HG03378 (cell line): ENCODE measurements at regions not wholly inside any gene's neighbourhood (a gene's known extent, or its start where the extent isn't known, plus 50 kb on each side); places are given as distances from the start of the nearest gene placed in this dataset.

Experiments used
- ATAC-seq: cut with Tn5 transposase; IDR thresholded peaks from one replicate; pipeline ENCODE4 v1.9.1; 2021; ENCODE audit warnings: mild to moderate bottlenecking, moderate library complexity; ENCODE audit not compliant: unreplicated experiment

DNA sequence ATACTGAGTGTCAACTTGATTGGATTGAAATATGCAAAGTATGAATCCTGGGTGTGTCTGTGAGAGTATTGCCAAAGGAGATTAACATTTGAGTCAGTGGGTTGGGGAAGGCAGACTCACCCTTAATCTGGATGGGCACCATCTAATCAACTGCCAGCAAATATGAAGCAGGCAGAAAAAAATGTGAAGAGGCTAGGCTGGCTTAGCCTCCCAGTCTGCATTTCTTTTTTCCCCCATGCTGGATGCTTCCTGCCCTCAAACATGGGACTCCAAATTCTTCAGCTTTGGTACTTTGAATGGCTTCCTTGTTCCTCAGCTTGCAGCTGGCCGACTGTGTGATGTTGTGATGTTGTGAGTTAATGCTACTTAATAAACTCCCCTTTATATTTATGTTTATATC lies 577.4 kb downstream of the CPS1 start:
- ATAC-seq = no peak

DNA sequence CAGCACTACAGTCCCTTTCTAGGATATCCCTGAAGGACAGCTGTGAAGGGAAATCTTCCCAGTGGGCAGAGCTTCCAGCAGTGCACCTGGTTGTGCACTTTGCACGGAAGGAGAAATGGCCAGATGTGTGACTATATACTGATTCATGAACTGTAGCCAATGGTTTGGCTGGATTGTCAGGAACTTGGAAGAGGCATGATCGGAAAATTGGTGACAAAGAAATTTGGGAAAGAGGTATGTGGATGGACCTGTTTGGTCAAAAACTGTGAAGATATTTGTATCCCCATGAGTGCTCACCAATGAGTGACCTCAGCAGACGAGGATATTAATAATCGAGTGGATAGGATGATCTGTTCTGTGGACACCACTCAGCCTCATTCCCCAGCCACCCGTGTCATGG lies 582.2 kb downstream of the CPS1 start:
- ATAC-seq = no peak

DNA sequence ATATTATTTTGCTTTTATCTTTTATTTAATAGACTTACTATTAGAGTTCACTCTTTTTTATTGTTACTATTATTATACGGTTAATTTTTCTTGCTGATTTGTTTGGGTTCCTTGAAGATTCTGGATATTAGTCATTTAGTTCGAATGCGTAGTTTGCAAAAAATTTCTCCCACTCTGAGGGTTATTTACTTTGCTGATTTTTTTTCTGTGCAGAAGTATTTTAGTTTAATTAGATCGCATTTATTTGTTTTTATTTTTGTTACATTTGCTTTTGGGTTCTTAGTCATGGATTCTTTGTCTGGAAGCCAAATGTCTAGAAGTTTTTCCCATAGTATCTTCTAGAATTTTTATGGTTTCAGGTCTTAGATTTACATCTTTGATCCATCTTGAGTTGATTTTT lies 585.2 kb downstream of the CPS1 start:
- ATAC-seq = no peak

GRCh38 chr2:211144078-211144477 lies 587.7 kb downstream of the CPS1 start:
- ATAC-seq = no peak

GRCh38 chr2:211144974-211145665 lies 588.7 kb downstream of the CPS1 start:
- ATAC-seq = no peak

GRCh38 chr2:211149731-211150130 lies 593.3 kb downstream of the CPS1 start:
- ATAC-seq = no peak

- no peak for ATAC-seq
These were observed 600.8 kb downstream of the CPS1 start for GRCh38 chr2:211157211-211157610.

GRCh38 chr2:211157856-211158463 lies 601.6 kb downstream of the CPS1 start:
- peak; percentile 99 for ATAC-seq

DNA sequence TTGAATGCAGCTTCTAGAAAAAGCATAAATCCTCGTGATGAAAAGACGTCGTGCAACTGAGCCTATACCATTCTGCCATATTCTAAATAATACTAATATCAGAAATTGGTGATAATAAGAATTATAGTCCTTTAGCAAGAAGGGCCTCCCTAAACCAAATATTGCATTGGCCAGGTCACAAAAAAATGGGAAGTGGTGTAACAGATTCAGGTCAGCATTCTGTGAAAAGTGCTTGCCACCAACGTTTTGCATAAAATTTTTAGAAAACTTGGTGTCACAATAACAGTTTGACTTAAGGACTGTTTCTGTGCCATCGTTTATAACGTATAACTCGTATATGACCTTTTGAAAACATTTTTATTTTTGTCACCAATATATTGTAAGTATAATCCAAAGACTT lies 603.6 kb downstream of the CPS1 start:
- ATAC-seq = no peak

DNA sequence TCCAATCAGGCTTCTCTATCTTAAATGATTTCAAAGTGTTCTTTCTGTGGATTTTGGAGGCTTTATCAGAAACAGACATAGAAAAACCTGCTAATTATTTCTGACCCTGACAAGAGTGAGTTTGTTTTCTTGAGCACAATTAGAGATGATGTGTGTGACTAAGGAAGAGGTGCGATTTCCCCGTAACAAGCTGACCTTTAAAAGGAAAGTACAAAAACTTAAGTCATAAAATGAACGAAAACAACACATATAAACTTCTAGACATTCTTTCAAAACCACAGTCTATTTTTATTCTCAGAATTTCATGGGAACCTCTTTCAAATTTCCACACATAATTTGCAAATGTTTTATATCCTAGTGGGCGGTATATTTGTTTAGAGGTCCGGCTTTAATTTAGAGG lies 604.8 kb downstream of the CPS1 start:
- no peak for ATAC-seq

DNA sequence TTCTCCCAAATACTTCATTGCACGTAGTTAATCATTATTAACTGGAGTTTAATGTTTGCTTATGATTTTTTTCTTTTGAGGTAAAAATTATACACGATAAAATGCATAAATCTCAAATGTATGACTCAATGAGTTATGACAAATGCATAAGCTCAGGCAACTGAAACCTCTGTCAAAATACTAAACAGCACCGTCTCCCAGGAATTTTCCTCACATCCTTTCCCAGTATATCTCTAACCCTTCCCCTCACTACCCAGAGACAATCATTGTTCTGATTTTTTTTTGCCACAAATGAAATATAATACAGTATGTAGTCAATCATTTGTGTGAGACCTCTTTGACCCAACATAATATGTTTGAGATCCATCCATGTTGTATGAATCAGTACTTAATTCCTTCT lies 606.5 kb downstream of the CPS1 start:
- ATAC-seq = no peak

- no peak for ATAC-seq
These were observed 614.4 kb downstream of the CPS1 start for GRCh38 chr2:211170843-211171242.

DNA sequence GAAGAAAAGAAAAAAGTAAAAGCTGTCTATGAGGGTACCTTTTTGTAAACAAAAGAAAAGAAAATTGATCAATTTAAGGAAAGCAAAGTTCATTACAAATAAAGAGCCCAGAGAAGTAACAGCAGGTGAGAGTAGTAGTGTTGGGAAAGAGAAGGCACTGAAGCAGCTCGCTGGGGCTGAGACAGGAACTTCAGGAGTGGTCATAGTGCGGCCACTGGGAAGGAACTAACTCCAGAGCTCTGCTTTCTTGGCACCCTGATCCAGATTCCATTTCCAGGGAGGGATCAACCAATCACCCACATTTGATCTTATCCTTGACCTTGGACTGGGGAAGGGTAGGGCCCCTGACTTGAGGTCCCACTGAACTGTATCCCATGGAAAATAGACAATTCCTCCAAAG lies 617.6 kb downstream of the CPS1 start:
- no peak for ATAC-seq

DNA sequence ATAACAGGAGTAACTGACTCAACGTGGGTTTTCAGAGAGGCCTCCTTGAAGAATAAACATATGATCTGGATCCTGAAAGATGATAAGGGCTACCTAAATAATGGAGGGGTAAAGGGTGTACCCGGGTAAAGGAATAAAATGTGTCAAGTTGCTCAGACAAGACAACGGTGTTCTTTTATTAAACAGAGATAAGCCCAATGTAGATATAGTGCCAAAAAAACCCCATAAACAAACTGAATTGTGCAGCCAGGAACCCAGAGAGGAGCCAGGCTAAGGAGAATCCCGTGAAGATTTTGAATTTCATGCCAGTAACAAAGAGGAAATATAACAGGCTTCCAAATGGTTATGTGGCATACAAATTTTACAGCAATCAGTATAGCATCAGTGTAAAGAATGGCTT lies 618.2 kb downstream of the CPS1 start:
- ATAC-seq = no peak

DNA sequence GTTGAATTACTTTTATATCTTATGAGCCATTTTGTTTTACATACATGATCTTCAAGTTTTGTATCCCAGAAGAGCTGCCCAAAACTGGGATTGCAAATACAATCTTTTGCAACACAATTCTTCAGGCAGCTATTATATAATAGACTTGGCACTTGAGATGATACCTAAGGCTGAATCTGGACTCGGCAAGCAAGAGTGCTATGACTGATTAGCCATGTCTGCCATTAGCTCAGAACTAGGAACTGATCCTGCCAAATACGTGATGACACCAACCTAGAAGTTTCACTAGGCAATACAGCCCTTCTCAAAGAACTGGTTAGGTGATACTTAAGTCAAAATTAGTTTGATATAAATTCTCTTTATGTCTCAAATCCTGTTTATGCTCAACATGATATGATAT lies 619.6 kb downstream of the CPS1 start:
- no peak for ATAC-seq

GRCh38 chr2:211176514-211177141 lies 620.2 kb downstream of the CPS1 start:
- ATAC-seq = no peak

DNA sequence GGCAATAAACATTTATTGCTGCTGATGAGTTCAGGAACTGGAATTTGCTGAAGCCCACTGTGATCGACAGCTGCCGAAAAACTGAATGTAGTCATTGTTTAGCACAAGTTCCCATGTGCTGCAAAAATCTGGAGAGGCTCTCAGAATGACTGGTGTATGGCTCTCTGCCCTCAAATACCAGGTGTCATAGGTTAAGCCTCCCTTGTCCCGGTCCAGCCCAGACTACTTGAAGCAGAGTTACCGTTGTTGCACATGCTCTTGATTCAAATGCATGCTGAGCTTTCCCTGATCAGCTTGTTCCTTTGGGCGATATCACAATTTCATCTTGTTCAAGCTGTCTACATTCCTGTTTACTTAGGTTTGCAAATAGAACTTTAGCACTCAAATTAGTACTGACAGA lies 625.2 kb downstream of the CPS1 start:
- ATAC-seq = no peak

DNA sequence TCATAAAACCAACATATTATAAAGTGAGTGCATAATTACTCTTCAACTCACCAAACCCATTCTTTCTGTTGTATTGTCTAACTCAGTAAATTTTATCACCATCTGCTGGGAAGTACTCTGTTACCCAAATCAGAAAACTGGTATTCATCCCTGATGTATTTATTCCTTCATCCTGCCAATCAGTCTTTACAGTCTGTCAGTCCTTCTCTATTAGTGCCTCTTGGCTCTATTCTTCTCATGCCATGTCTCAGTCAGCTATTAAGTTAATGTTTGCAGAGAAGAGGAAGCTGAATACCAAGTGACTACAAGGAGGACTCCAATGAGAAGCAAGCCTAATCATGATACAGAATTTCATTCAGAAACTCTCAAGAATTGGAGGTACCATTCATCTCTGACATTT lies 631.2 kb downstream of the CPS1 start:
- no peak for ATAC-seq

- ATAC-seq = peak; percentile 94
These were observed 647.6 kb downstream of the CPS1 start for GRCh38 chr2:211203986-211204385.

DNA sequence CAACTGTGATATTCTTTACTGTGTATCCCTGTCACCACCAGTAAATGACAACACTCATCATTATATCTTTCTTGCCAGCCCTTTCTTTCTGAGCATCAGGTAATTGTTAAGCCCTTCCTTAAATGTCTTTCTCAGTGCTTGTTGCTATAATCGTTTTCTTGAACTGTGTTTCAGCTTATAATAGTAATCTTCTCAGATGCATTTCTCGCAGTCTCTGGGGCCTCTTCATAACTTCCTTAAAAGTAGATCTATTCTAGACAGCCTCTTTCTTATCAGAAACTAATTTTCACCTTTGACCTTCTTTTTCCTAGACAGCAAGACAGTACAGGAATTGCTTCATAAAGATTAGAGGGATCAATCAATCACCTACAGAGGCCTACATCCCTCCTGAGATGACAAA lies 648.1 kb downstream of the CPS1 start:
- peak; percentile 18 for ATAC-seq

- no peak for ATAC-seq
These were observed 648.5 kb downstream of the CPS1 start for GRCh38 chr2:211204902-211205301.

GRCh38 chr2:211205358-211205757 lies 649.0 kb downstream of the CPS1 start:
- ATAC-seq = no peak
